Gastroesophageal sphincter (tissue), 4 donors: ENCODE measurements at regions not wholly inside any gene's neighbourhood (a gene's known extent, or its start where the extent isn't known, plus 50 kb on each side); places are given as distances from the start of the nearest gene placed in this dataset.

ENCODE experiments used
- ATAC-seq: fragments of 150-250 bp; one replicate; pipeline ENCODE4 v1.9.1; 2016; ENCODE audit warnings: mild to moderate bottlenecking, moderate library complexity
- H3K27ac ChIP-seq, 4 donors: fragments of 200-600 bp; sonication (generic) in 3 of 4; 1 replicate in 3 of 4; 2 replicates in 1 of 4; pipeline ENCODE4 v1.5.1; 2016 to 2019
- H3K27me3 ChIP-seq: fragments of 200-600 bp; sonication (generic); one replicate; pipeline ENCODE4 v1.5.1; 2019
- H3K36me3 ChIP-seq, 2 donors: fragments of 200-600 bp; sonication (generic); one replicate each; pipeline ENCODE4 v1.5.1; 2019; ENCODE audit warnings: control low read depth in 1 of 2
- H3K4me1 ChIP-seq, 3 donors: fragments of 200-600 bp; sonication (generic); 1 replicate in 2 of 3; 2 replicates in 1 of 3; pipeline ENCODE4 v1.5.1; 2016 to 2019; ENCODE audit warnings: control low read depth in 2 of 3
- H3K4me3 ChIP-seq, 2 donors: fragments of 200-600 bp; sonication (generic); one replicate each; pipeline ENCODE4 v1.5.1; 2019; ENCODE audit warnings: mild to moderate bottlenecking in 1 of 2, moderate library complexity in 1 of 2
- H3K9me3 ChIP-seq, 3 donors: fragments of 200-600 bp; sonication (generic); one replicate each; pipeline ENCODE4 v1.5.1; 2017 to 2019; ENCODE audit warnings: control low read depth in 2 of 3
- EP300 ChIP-seq: sonication (generic); formaldehyde crosslinking; IDR thresholded peaks from one replicate; pipeline ENCODE4 v1.6.1; 2017; ENCODE audit warnings: antibody characterized with exemption, mild to moderate bottlenecking
- POLR2A ChIP-seq, 2 donors: fragments of 450-650 bp; IDR thresholded peaks; one replicate each; pipeline ENCODE4 v1.6.1; 2017; ENCODE audit warnings: antibody characterized with exemption in 2 of 2, mild to moderate bottlenecking in 2 of 2, moderate library complexity in 1 of 2
- POLR2AphosphoS5 ChIP-seq: sonication (generic); formaldehyde crosslinking; IDR thresholded peaks from one replicate; pipeline ENCODE4 v1.6.1; 2017; ENCODE audit warnings: antibody characterized with exemption
- WGBS, 2 donors: methylation state at CpG; one replicate each; pipeline ENCODE4 v1.1.5; 2018; ENCODE audit warnings: low coverage in 1 of 2; 5-methylcytosine and 5-hydroxymethylcytosine counted together
- small RNA-seq, 4 donors: library from RNA; depleted of rRNA; stranded (forward); fragments of <200 nt; gene quantifications; one replicate each; pipeline ENCODE3, GENCODE V24; 2016
- TF ChIP-seq, protein P1 (sequence below), 4 experiments: fragments of 200-600 bp in 2 of 4; fragments of 450-650 bp in 2 of 4; sonication (generic) in 1 of 4; IDR thresholded peaks; one replicate each; pipeline ENCODE4 v1.5.1; 2017 to 2019; ENCODE audit warnings: antibody characterized with exemption in 4 of 4, mild to moderate bottlenecking in 2 of 4, moderate library complexity in 2 of 4

DNA sequence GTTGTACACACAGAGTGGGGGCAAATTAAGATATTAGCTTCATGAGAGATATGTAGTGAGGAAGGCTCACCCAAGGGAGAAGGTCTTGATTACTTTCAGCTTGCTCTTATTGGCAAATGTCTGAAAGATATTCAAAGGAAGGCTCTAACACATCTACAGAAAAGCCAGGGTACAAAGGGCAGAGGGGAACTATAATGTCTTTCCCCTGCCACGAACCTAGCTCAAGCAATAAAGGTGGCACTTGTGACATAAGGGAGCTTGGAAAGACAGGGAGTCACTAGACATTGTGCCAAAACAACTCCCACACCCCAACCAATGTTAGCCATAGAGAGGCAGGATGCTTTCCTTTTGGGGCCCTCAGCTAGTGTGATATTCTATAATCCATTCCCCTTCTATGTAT, 52.2 kb upstream of the SOX9 start:
- Histone ChIP-seq H3K27ac (no peak overlapping the region), H3K4me1 (no peaks in the 10 kb centered on the region), H3K36me3 (no peaks in the 10 kb centered on the region), H3K27me3 (peaks cover 9% of the 10 kb centered on the region), H3K4me3 (no peak overlapping the region), H3K9me3 (no peaks in the 10 kb centered on the region)
- TF ChIP-seq POLR2A (IDR thresholded peaks at IDR 0.05) = no peak
- TF ChIP-seq, protein P1, sequence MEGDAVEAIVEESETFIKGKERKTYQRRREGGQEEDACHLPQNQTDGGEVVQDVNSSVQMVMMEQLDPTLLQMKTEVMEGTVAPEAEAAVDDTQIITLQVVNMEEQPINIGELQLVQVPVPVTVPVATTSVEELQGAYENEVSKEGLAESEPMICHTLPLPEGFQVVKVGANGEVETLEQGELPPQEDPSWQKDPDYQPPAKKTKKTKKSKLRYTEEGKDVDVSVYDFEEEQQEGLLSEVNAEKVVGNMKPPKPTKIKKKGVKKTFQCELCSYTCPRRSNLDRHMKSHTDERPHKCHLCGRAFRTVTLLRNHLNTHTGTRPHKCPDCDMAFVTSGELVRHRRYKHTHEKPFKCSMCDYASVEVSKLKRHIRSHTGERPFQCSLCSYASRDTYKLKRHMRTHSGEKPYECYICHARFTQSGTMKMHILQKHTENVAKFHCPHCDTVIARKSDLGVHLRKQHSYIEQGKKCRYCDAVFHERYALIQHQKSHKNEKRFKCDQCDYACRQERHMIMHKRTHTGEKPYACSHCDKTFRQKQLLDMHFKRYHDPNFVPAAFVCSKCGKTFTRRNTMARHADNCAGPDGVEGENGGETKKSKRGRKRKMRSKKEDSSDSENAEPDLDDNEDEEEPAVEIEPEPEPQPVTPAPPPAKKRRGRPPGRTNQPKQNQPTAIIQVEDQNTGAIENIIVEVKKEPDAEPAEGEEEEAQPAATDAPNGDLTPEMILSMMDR (IDR thresholded peaks at IDR 0.05) = no peak
- TF ChIP-seq POLR2AphosphoS5 = no peak
- TF ChIP-seq EP300 = no peak
- WGBS, 2 donors = 56 to 67% methylated on average over 1 of the region's 1 CpG
- ATAC-seq = no peak

DNA sequence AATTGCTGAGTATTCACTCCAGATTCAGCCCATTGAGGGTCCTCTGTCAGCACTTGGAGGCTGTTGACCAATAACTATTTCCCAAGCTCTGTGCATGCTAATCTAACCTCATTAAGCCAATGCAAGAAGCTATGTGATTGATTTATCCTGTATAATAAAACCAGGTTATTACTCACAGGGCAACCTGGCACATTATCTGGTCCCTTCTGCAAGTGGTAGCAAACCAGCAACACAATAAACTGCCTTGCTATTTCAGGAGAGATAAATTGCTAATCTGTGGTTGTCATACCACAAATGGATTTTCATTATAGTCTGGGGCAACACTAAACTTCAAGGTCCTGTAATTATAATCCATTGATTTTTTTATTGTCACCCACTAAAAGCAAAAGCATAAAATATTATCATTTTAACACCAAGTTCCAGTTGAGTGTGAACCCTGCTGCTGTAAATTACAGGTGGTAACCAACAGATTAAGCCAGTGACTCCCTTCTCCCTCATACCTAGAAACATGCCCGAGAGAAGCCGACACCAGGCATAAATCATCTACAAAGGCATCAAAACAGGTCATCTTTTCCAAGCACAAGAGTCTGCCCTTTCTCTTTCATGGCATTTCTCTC, 51.1 kb upstream of the SOX9 start:
- ATAC-seq = no peak
- H3K9me3 ChIP-seq = no peaks in the 10 kb centered on the region

More for the DNA sequence above, 51.1 kb upstream of the SOX9 start:
- no peak overlapping the region for H3K27ac ChIP-seq
- H3K4me3 ChIP-seq = no peak overlapping the region
- no peaks in the 10 kb centered on the region for H3K36me3 ChIP-seq
- peaks cover 3% of the 10 kb centered on the region for H3K27me3 ChIP-seq
- 17 to 40% methylated on average over 1 to 2 of the region's 2 CpGs for WGBS, 2 donors
- H3K4me1 ChIP-seq = no peaks in the 10 kb centered on the region
- TF ChIP-seq EP300 = no peak
- TF ChIP-seq POLR2A (IDR thresholded peaks at IDR 0.05) = no peak
- TF ChIP-seq POLR2AphosphoS5 = no peak
- TF ChIP-seq, protein P1 (IDR thresholded peaks at IDR 0.05) = no peak

Small RNA genes in the stretch of these regions (small RNA-seq; reads per million reads assigned to genes)
- gene RNU7-155P = 0 reads per million in 4 donors
